KG1 (cell line): ENCODE measurements at regions not wholly inside any gene's neighbourhood (a gene's known extent, or its start where the extent isn't known, plus 50 kb on each side); places are given as distances from the start of the nearest gene placed in this dataset.
"Not testable (repeated sequence)": the region's sequence is repeated elsewhere in the genome, so short reads cannot be mapped to it uniquely, and the experiment has no call there.

Source experiments
- DNase-seq: peaks from one replicate; lab custom pipeline; 2025; lab: John Stamatoyannopoulos, UW

DNA sequence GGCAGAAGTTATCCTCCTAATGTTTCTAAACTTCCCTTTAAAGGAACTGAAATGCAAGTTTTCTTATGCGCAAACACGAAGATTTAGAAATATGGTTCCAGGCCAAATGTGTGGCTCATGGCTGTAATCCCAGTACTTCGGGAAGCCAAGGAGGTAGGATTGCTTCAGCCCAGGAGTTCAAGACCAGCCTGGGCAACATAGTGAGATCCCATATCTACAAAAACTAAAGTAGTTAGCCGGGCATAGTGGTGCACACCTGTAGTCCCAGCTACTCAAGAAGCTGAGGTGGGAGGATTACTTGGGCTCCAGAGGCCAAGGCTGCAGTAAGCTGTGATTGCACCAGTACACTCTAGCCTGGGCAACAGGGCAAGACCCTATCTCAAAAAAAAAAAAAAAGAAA, 95.8 kb upstream of the SCAF8 start:
- no peak for DNase-seq

DNA sequence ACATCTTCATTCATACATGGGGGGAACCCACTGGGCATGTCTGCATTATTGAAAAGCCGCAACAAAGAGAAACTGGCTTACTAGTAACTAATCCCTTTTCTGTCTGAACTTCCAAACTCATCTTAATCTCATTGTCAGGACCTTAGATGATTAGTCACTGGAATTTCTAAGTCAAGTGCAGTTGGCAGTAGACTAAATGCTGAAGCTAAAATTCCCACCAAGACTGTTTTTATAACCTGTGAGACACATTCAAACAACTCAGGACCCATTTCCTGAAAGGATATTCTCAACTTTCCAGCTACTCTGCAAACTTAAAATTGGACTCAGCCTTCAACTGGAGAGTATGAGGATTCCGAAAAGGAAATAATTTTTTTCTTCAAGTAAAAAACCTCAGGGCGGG, 94.8 kb upstream of the SCAF8 start:
- no peak for DNase-seq

DNA sequence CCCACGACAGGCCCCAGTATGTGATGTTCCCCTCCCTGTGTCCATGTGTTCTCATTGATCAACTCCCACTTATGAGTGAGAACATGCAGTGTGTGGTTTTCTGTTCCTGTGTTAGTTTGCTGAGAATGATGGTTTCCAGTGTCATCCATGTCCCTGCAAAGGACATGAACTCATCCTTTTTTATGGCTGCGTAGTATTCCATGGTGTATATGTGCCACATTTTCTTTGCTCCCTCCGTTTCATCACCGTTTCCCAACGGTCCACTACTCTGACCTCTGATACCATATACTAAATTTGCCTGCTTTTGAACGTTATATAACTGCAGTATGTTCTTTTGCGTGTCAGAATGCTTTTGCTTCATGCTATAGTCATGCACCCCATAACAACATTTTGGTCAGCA, 94.0 kb upstream of the SCAF8 start:
- DNase-seq, result not testable (repeated sequence)

DNA sequence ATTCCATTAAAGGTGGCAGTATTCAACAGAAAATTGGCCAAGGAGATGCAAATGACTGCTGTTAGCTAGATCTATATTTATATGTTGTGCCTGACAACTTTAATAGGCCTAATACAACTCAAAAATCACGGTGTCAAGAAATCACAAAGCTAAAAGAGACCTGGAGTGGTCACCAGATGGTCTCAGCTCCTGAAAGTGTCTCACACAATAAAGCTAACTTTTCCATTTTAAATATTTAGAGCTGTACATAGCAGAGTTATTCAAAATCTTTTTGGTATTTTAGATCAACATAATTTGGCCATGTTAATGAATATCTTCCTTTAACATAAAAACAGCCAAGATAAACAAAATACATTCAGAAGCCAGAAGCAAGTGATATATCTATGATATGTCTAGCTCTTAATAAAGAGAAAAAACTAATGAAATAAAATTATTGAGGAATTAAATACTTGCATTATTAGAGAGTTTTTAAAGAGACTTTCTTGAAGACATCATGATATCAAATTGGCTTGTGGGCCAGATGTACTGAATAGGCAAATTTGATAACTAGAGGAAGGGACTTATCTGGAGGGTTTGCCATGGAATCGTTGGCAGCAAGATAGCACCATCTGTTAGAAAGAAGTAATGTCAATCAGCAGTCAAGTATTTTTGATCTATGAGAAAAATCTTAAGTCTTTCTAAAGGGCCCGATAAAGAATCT, 84.9 kb upstream of the SCAF8 start:
- DNase-seq, result no peak

DNA sequence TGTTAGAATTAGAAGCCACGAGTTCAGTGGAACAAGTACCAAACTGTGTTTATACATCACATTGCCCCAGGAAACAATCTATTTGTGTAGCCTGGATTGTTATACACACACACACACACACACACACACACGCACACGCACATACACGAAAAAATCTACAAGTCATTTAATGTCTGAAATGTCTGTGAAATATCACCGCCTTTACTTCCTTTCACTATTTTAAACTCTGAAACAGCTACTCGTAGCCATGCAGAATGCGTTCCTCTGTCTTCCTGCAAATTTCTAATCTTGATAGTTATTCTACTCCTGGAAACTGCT, 84.4 kb upstream of the SCAF8 start:
- DNase-seq, result no peak

DNA sequence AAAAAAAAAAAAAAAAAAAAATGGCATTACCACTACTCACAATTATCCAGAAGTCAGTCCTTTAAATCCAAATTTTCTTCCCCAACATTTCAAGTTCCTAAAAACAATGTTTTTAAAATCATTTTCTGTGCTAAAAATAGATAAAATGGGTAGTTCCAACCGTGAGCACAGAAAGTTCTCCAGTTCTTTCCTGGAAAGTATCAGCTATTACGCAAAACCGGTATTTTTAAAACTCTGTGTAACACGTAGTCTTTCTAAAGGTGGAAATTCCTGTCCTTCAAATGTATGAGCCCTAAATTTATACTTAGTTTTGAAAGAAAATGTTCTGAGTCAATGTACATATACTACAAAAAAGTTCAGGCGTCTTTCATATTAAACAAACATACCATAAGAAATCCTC, 83.5 kb upstream of the SCAF8 start:
- DNase-seq, result no peak

DNA sequence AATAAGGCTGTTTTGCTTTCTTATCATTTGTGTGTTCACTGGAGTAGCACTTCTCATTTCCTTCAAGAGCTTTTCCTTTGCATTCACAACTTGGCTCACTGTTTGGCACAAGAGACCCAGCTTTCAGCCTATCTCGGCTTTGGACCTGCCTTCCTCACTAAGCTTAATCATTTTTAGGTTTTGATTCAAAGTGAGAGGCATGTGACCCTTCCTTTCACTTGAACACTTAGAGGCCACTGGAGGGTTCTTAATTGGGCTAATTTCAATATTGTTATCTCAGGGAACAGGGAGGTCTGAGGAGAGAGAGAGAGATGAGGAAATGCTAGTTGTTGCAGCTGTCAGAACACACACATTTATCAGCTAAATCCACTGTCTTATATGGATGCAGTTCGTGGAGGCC, 82.9 kb upstream of the SCAF8 start:
- DNase-seq, result no peak

DNA sequence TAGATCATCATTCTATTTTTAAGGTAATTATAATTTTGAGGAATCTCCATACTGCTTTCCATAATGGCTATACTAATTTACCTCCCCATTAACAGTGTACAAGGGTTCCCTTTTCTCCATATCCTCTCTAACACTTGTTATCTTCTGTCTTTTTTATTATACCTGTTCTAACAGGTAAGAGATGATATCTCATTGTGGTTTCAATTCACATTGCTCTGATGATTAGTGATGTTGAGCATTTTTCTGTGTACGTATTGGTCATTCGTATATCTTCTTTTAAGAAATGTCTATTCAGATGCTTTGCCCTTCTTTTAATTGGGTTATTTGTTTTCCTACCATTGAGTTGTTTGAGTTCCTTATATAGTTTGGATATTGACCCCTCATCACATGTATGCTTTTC, 81.6 kb upstream of the SCAF8 start:
- no peak for DNase-seq

DNA sequence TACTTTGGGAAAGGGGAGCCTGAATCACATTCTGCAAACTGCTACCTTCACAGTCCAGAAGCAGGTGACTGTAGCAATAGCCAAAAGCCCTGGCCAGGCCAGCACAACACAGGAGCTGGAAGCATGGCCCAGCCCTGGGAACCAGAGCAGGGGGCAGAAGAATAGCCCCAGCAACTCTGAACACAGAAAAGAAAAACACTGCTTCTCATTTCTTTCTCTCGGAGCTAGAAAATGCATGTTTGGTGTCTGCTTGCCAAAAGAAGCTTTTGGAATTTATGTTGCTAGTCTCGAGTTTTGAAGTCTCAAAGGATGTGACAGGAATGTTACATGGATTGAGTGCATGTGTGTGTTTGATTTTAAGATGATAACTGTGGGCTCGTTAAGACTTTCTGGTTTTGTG, 79.8 kb upstream of the SCAF8 start:
- DNase-seq, result no peak

DNA sequence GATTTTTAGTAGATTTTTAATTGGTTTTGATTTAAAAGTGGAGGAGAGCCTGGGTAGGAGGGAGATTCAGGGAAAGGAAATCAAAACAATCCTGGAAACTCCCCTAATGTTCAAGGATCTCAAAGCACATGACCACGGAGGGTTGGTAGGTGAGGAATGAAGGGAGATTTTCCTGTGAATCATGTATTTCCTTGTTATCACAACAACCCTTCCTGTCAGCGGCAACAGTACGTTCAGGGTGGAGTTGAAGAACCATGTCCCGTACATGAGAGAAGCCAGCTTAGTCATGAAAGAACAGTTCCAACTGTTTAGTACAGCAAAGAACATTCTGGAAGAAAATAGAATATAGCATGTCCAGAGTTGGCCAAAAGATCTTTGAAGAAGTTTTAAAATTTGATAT, 79.4 kb upstream of the SCAF8 start:
- no peak for DNase-seq

DNA sequence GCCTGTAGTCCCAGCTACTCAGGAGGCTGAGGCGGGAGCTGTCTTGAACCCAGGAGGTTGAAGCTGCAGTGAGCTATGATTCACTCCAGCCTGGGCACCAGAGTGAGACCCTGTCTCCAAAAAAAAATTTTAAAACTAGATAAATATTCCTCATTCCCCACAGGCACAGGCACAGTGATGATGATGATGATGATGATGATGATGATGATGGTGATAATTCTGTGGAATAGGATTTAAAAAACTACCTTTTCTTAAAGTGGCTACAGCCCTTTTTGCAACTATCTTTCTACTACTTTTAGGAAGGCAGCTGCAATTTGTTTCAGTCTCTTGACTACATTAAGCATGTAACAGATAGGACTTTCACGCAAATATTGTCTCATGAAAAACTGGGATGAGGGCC, 76.6 kb upstream of the SCAF8 start:
- DNase-seq, result no peak

DNA sequence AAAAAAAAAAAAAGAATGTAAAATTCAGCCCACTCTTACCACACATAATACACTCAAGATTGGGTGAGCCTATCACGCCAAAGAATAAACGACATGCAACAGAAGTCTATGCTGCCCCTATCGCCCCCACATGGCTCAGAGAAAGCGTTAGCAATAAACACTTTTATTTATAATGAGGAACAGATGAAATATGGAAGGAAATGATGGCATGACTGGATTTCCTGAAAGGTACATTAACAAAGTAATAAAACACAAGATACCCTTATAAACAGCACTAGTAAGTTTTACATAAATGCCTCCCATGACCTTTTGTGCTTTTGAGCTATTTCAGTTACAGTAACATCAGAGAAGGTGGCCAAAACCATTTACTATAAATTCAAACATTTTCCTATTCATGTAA, 71.4 kb upstream of the SCAF8 start:
- no peak for DNase-seq

DNA sequence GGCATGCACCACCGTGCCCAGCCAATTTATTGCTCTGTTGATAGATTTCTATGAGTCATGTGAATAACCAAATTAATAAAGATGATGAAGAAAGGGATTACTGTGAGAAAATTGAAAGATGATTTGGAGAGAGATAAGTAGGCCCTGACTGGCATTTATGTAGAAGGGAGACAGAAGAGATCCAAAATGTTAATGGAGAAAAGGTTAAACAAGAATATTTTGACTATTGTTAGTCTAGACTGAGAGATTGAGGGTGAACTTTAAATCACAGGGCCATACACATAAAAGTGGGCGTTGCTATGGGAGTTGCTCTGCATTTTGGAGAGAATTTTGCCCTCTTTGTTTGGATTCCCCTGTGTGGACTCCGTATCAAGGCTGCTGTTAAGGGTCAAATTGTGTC, 68.9 kb upstream of the SCAF8 start:
- no peak for DNase-seq

DNA sequence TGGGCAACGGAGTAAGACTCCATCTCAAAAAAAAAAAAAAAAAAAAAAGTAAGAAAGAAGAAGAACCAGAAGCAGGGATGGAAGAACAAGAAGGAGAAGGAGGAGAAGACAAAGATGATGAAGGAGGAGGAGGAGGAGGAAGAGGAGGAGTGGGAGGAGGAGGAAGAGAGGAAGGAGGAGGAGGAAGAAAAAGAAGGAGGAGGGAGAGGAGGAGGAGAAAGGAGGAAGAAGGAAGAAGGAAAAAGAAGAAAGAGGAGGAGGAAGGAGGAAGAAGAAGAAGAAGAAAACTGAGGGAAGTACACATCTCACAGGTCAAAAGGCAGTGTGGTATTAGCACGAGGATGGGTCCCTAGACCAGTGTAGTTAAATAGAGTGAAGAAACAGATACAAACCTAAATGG, 65.1 kb upstream of the SCAF8 start:
- DNase-seq, result no peak

DNA sequence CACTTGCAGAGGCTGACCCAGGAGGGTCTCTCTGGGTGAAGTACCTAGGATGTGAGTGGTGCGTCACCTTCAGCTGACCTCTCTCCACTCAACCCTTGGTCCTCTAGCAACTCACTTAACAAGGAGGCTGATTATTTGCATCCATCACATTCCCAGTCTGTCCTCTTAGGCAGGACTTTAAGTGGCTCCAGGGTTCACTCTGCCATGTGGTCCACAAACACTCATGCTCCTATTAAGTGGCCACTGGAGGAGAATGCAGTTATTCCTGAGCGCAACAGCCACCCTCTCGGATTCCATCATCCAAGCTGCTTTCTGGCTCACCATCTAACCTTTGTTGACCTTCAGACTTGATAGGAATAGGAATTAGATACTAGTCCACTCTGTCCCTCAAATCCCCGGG, 61.1 kb upstream of the SCAF8 start:
- DNase-seq, result no peak

DNA sequence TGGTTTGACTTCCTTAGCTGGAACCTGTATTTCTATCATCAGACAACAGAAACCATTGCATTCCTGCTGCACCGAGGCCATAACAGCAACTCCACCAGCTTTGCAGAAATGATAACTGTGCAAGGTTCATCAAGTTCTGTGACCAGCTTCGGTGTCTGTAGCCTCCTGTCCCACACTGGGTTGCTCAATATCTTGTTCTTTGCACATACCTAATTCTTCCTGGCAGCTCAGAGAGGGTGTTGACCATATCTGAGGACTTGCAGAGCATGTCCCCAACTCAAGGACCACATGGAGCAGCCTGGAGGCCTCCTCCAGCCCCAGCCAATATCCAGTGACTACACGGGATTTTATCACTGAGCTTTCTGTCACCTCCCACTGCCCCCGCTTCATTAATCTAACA, 59.3 kb upstream of the SCAF8 start:
- no peak for DNase-seq

DNA sequence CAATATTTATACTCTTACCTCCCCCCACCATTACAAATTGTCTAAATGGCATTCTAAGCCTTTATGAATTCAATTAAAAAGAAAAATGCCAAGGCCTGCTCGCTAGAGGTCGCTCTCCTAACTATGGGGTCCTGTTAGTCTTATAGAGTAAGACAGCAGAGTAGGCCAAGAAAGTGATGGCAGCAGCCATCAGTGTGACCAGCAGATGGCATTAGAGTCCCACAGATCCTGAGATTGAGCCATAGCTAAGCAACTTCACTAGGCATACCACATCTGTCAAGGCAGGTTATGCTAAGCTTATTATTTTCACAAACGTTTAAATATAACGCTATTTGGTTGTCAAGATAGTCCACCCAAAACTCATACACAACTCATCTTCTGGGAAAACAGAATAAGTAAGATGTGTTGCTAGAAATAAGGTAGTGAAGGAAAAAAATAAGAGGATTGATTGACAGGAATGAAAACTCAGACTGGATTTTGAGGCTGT, 57.6 kb upstream of the SCAF8 start:
- DNase-seq, result peak; percentile 95

DNA sequence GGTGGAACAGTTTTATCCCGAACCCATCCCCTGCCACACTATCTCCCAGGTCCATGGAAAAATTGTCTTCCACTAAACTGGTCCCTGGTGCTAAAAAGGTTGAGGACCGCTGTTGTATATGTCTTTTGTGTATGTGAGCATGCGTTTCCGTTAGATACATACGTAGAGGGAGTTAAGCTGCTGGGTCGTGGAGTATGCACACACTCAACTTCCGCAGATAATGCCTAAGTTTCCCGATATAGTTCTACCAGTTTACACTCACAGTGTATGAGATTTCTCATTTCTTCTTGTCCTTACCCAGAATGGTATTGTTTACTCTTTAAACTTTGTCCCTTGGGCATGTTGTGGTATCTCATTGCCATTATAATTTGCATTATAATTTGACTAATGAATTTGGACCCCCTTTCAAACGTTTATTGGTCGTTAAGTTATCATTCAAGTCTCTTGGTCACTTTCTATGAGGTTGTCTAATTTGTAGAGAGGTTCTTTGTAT, 50.5 kb upstream of the SCAF8 start:
- no peak for DNase-seq
